Activated CD8-positive, alpha-beta memory T cell treated with anti-CD3 and anti-CD28 coated beads, Interleukin-2, amount 10 ng/mL, durations not matched to agents 7 days and 5 days (primary cell): ENCODE measurements at regions not wholly inside any gene's neighbourhood (a gene's known extent, or its start where the extent isn't known, plus 50 kb on each side); places are given as distances from the start of the nearest gene placed in this dataset.

ENCODE experiments used
- ATAC-seq: fragments of 150-1000 bp; cut with Tn5 transposase; one replicate; pipeline ENCODE4 v1.10.0; 2021; ENCODE audit warnings: moderate library complexity
- CTCF ChIA-PET: fragments of 350-600 bp; sonication (Branson Sonifier 250); formaldehyde crosslinking; loops from one replicate; lab custom pipeline; 2021; ENCODE audit warnings: antibody characterized with exemption; lab: Charles Lee
- DNase-seq: peaks from one replicate; pipeline ENCODE4 v3.0.0-alpha.2; 2020
- H3K27ac Mint-ChIP-seq: one replicate; pipeline ENCODE4 v1.8.0; 2021; ENCODE audit warnings: mild to moderate bottlenecking, mixed read lengths
- H3K27me3 Mint-ChIP-seq: one replicate; pipeline ENCODE4 v1.8.0; 2021; ENCODE audit warnings: mixed read lengths
- H3K36me3 Mint-ChIP-seq: one replicate; pipeline ENCODE4 v1.8.0; 2021; ENCODE audit warnings: mild to moderate bottlenecking, mixed read lengths
- H3K4me1 Mint-ChIP-seq: one replicate; pipeline ENCODE4 v1.8.0; 2021; ENCODE audit warnings: mixed read lengths
- H3K4me3 Mint-ChIP-seq: one replicate; pipeline ENCODE4 v1.8.0; 2021; ENCODE audit warnings: mild to moderate bottlenecking, moderate library complexity, mixed read lengths
- H3K9me3 Mint-ChIP-seq: one replicate; pipeline ENCODE4 v1.8.0; 2022; ENCODE audit warnings: low read depth, mixed read lengths

DNA sequence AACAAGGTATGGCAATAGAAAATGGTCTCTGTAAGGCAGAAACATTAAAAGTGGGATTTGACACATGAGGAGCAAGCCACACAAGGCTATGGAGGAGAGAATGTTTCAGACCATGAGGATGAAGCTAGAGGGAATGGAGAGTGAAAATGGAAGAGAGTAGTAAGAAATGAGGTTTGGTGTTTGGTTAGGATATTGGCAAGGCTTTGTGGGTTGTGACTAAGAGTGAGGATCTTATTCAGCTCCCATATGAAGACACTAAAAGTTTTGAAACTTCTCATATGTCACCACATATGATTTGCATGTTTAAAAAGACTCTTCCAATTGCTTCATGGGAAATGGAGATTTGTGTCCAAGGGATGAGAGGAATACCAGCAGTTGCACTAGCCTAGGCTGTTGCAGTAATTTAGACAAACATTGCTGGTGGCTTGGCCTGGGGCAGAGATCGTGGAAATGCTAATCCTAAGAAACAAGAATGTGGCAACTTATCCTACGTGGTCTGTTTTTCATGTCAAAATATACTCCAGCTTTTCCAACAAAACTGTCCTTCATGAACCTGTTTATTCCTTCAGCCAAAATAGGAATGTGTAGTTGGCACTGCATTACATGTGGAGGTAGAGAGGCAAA, 749.0 kb downstream of the PDCD6IP start:
- Mint-ChIP-seq H3K27ac (no peak overlapping the region), H3K36me3 (no peaks in the 10 kb centered on the region), H3K4me3 (no peak overlapping the region), H3K4me1 (no peaks in the 10 kb centered on the region), H3K27me3 (no peaks in the 10 kb centered on the region), H3K9me3 (peaks cover 3% of the 10 kb centered on the region)
- no peak for ATAC-seq
- no peak for DNase-seq
- CTCF ChIA-PET, result no interaction called here

DNA sequence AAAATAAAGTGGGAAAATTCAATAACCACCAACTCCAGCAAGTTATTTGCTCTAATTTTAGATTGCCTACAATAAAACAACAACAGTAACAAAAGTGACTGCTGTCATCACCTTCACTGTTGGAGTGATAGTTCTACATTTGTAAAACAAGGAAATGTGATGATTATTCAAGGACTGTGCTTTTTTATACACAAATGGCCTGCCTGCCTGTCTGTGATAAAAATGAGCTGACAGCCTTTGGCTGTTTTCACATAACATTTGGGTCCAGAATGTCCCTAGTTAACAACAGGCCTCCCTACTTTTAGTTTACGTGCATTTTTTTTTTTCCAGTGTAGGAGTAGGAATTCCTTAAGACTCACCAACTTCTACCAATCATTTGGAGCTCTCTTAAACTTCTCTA, 768.8 kb downstream of the PDCD6IP start:
- no peak overlapping the region for H3K27ac Mint-ChIP-seq
- H3K4me1 Mint-ChIP-seq, result no peaks in the 10 kb centered on the region
- no peaks in the 10 kb centered on the region for H3K27me3 Mint-ChIP-seq
- ATAC-seq (no peak), DNase-seq (no peak)
- CTCF ChIA-PET, result no interaction called here
- peaks cover 7% of the 10 kb centered on the region for H3K9me3 Mint-ChIP-seq
- H3K4me3 Mint-ChIP-seq, result no peak overlapping the region
- no peaks in the 10 kb centered on the region for H3K36me3 Mint-ChIP-seq

DNA sequence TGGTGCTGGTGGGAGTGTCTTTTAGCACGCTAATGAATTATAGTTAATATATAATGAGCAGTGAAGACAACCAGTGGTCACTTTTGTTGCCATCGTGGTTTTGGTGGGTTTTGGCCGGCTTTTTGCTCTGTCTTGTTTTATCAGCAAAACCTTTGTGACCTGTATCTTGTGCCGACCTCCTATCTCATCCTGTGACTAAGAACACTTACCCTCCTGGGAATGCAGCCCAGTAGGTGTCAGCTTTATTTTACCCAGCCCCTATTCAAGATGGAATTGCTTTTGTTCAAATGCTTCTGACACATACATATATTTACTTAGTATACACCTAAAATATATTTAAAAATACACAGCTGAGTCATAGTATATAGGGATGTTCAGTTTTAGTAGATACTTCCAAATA, 770.3 kb downstream of the PDCD6IP start:
- Mint-ChIP-seq H3K27ac (no peak overlapping the region), H3K9me3 (peaks cover 7% of the 10 kb centered on the region), H3K36me3 (no peaks in the 10 kb centered on the region), H3K4me1 (no peaks in the 10 kb centered on the region), H3K27me3 (no peaks in the 10 kb centered on the region), H3K4me3 (no peak overlapping the region)
- CTCF ChIA-PET, result no interaction called here
- ATAC-seq (no peak), DNase-seq (no peak)

DNA sequence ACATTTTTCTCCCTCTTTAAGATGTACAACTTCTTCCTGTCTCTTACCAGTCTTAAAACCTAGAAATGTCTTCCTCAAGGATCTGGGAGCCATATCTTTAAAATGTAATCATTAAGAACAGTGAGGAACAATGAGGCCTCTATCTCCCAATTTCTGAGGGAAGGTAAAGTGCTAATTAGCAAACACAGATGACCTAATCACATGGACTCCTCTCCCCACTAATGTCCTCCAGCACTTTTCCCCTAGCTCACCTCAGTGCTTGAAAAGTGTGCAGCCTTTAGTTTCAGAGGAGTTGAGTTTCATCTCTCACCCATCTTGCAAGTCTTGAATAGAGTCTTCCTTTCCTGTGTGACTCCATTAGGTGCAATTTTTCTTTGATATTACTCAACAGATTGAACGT, 771.0 kb downstream of the PDCD6IP start:
- Mint-ChIP-seq H3K36me3 (no peaks in the 10 kb centered on the region), H3K4me1 (no peaks in the 10 kb centered on the region), H3K27ac (no peak overlapping the region), H3K27me3 (no peaks in the 10 kb centered on the region), H3K4me3 (no peak overlapping the region), H3K9me3 (peaks cover 7% of the 10 kb centered on the region)
- CTCF ChIA-PET, result no interaction called here
- ATAC-seq (no peak), DNase-seq (no peak)

DNA sequence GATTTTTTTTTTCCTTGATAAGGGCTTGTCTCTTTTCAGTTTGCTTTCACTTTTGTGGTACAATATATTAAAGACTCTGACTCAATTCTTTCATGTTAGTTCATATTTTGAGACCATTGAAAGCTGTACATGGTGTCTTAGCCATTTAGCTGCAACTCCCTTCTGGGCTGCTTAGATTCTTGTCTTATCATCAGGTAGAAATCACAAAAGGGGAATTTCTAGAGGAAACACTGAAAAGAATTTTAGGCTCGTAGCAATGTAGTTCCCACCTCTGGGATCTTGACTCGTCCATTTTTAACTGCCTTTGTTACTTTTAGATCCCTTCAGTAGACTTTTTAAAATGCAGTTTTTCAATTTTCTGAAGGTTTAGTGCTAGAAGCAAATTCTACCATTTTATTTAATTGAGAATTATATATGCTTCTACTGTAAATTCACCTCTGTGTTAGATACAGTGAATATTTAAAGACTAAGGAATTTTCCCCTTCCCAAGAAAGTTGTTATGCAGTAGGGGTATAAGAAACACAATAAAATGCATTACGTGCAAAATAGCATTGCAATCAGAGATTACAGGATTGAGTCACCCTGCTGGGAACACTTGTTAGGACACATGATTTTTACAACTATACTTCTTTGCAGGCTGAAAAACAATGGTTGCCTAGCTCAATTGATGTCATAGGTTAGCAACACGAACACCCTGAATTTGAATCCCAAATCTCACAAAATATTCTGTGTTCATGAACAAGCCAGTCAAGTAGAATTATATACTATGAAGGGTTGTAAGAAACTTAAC, 772.7 kb downstream of the PDCD6IP start:
- Mint-ChIP-seq H3K27me3 (no peaks in the 10 kb centered on the region), H3K36me3 (no peaks in the 10 kb centered on the region), H3K9me3 (peaks cover 2% of the 10 kb centered on the region), H3K4me1 (no peaks in the 10 kb centered on the region), H3K27ac (no peak overlapping the region), H3K4me3 (no peak overlapping the region)
- CTCF ChIA-PET, result no interaction called here
- no peak for DNase-seq
- ATAC-seq, result no peak

DNA sequence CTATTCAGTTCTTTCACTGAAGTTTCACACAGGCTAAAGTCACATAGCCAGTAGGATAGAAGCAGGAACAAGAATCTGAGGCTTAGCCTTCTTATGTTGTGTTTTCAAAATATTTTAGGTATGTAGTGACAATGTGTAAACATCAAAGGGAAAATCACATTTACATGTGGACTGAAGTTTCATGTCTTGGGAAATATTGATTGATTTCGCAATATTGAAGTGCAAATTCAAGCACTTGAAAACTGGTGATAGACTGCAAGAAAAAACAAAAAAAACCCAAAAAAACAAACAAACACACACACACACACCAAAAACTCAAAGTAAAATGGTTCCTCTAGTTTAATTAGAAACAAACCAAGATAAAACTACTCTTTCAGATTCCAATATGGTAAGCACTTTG, 773.3 kb downstream of the PDCD6IP start:
- ATAC-seq, result no peak
- H3K27ac Mint-ChIP-seq, result no peak overlapping the region
- CTCF ChIA-PET, result no interaction called here
- no peaks in the 10 kb centered on the region for H3K36me3 Mint-ChIP-seq
- no peak for DNase-seq
- H3K9me3 Mint-ChIP-seq, result no peaks in the 10 kb centered on the region
- H3K4me3 Mint-ChIP-seq, result no peak overlapping the region
- no peaks in the 10 kb centered on the region for H3K27me3 Mint-ChIP-seq
- no peaks in the 10 kb centered on the region for H3K4me1 Mint-ChIP-seq

DNA sequence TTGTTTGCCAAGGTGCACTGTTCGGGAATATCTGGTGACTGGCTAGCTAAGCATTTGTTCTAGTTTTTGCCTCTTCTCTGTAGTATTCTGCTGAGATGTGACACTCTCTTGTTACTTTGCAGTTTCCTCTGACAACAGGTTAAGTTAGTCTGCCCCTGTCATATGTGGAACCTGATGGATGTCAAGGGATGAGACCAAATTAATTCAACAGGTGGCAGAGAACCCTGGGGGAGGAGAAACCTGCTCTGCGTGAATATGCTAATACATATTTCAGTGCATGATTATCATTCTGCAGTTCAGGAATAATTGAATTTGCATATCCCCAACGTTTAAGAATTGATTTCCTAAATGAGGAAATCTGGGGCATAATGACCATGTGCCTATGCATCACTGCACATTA, 777.3 kb downstream of the PDCD6IP start:
- H3K4me3 Mint-ChIP-seq, result no peak overlapping the region
- H3K4me1 Mint-ChIP-seq, result no peaks in the 10 kb centered on the region
- no peaks in the 10 kb centered on the region for H3K9me3 Mint-ChIP-seq
- no peaks in the 10 kb centered on the region for H3K36me3 Mint-ChIP-seq
- no peak for DNase-seq
- CTCF ChIA-PET, result no interaction called here
- no peak overlapping the region for H3K27ac Mint-ChIP-seq
- H3K27me3 Mint-ChIP-seq, result no peaks in the 10 kb centered on the region
- ATAC-seq, result no peak

DNA sequence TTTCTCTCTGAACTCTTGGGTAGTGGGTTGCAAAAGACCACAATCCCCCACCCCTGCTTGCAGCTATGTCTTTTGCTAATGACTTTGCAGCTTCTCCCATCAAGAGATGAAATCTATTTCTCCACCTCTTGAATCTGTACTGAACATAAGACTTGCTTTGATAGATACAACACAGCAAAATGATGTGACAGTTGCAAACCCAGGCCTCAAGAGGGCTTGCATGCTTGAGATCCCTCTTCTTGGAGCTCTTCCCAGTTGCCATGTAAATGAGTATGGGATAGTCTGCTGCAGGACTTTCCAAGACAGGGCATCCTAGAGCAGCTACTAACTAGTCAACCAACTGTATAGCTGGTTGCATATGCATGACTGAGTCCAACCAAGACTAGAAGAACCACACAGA, 783.6 kb downstream of the PDCD6IP start:
- no peak for ATAC-seq
- H3K27me3 Mint-ChIP-seq, result no peaks in the 10 kb centered on the region
- H3K27ac Mint-ChIP-seq, result no peak overlapping the region
- CTCF ChIA-PET, result no interaction called here
- H3K4me1 Mint-ChIP-seq, result no peaks in the 10 kb centered on the region
- H3K36me3 Mint-ChIP-seq, result no peaks in the 10 kb centered on the region
- no peaks in the 10 kb centered on the region for H3K9me3 Mint-ChIP-seq
- no peak for DNase-seq
- H3K4me3 Mint-ChIP-seq, result no peak overlapping the region

DNA sequence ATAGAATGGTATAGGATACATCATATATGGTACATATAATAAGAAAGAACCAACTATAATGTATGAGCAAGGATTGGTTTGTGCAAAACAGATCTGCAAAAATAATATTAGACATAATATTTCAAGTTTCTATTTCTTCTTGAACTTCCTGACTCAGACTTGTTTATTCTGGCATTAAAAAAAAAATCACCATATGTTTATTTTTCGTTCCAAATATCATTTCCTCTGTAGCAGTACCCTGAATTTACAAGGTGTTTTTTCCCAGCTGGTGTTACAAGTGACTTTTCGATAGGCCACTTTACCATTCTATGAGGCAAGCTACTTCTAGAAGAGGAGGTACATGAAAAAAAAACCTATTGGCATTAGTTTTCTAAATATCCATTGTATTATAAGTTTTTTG, 785.0 kb downstream of the PDCD6IP start:
- CTCF ChIA-PET, result no interaction called here
- Mint-ChIP-seq H3K9me3 (no peaks in the 10 kb centered on the region), H3K36me3 (no peaks in the 10 kb centered on the region), H3K27ac (no peak overlapping the region), H3K27me3 (no peaks in the 10 kb centered on the region), H3K4me3 (no peak overlapping the region), H3K4me1 (no peaks in the 10 kb centered on the region)
- DNase-seq (no peak), ATAC-seq (no peak)

DNA sequence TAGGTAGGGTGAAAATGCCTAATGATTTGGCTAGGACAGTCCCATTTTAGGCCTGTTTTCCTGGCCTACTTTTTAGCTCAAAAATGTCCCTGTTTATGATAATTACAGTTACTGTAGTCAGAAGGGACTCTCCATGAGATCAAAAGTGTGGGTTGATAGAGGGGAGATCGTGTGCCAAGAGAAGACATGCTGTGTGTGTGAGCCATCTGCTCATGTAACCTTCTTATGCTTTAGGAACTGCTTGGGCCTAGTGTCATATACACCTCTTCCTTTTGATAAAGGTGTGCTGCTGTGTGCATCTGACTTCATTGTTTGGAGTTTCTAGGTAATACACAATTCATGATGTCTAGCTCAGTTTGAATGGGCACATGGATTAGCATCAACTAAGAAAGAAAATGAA, 786.5 kb downstream of the PDCD6IP start:
- CTCF ChIA-PET, result no interaction called here
- H3K36me3 Mint-ChIP-seq, result no peaks in the 10 kb centered on the region

DNA sequence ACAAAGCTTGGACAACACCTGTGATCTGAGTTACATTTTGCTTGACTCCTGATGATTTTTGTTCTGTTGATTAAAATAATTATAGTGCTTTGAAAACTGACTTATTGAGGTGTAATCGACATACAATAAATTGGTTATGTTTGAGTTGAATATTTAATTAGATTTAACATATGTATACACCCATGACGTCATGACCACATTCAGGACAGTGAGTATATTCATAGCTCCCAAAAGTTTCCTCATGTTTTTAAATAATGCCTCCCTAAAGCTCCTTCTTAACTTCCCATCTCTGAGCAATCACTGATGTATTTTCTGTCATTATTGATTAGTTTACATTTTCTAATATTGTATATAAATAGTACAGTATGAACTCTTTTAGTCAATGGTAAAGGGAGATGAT, 801.2 kb downstream of the PDCD6IP start:
- CTCF ChIA-PET, result no interaction called here
- Mint-ChIP-seq H3K36me3 (no peaks in the 10 kb centered on the region), H3K27ac (no peak overlapping the region), H3K4me1 (no peaks in the 10 kb centered on the region), H3K9me3 (no peaks in the 10 kb centered on the region), H3K27me3 (no peaks in the 10 kb centered on the region), H3K4me3 (no peak overlapping the region)
- no peak for DNase-seq
- ATAC-seq, result no peak

More for the DNA sequence above, 786.5 kb downstream of the PDCD6IP start:
- Mint-ChIP-seq H3K4me3 (no peak overlapping the region), H3K27me3 (no peaks in the 10 kb centered on the region), H3K4me1 (no peaks in the 10 kb centered on the region), H3K27ac (no peak overlapping the region), H3K9me3 (no peaks in the 10 kb centered on the region)
- no peak for DNase-seq
- no peak for ATAC-seq

DNA sequence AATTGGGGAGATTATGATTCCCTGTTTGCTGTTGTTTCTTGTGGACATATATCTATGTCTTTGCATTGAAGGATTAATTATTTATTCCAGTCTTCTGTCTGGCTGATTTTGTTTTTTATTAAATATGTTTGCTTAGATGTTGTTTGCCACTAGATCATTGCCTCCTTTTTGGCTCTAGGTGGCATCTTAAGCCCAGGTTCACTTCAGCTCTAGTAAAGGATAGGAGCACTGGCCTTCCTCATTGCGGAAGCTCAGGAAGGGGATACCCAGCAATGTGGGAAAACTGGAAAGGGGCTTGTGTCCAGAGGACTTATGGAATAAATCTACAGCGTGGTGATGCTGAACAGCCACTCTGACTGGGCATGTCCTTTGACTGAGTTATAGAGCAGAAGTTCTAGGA, 821.6 kb downstream of the PDCD6IP start:
- peaks cover 3% of the 10 kb centered on the region for H3K9me3 Mint-ChIP-seq

DNA sequence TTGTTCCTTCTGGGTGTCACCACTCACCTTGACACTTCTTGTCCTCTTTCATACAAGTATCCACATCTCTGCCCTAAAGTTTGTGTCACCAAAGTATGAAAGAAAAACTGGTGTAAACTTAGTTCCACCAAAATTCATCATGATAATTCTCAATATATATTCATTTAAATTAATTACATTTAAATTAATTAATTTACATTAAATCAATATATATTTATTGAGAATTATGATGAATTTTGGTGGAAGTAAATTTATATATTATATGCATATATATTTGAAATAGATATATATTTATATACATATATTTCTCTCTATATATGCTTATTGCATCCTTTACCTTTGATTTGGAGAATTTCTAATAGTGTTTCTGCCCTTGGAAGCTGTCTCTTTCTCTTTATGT, 828.3 kb downstream of the PDCD6IP start:
- H3K36me3 Mint-ChIP-seq, result no peaks in the 10 kb centered on the region
- no peaks in the 10 kb centered on the region for H3K27me3 Mint-ChIP-seq
- no peak for DNase-seq
- H3K4me1 Mint-ChIP-seq, result no peaks in the 10 kb centered on the region
- H3K27ac Mint-ChIP-seq, result no peak overlapping the region
- peaks cover 2% of the 10 kb centered on the region for H3K9me3 Mint-ChIP-seq
- no peak overlapping the region for H3K4me3 Mint-ChIP-seq
- CTCF ChIA-PET, result no interaction called here
- no peak for ATAC-seq

More for the DNA sequence above, 821.6 kb downstream of the PDCD6IP start:
- CTCF ChIA-PET, result no interaction called here
- no peak for DNase-seq
- ATAC-seq, result no peak
- Mint-ChIP-seq H3K36me3 (no peaks in the 10 kb centered on the region), H3K27me3 (no peaks in the 10 kb centered on the region), H3K4me3 (no peak overlapping the region), H3K27ac (no peak overlapping the region), H3K4me1 (no peaks in the 10 kb centered on the region)

DNA sequence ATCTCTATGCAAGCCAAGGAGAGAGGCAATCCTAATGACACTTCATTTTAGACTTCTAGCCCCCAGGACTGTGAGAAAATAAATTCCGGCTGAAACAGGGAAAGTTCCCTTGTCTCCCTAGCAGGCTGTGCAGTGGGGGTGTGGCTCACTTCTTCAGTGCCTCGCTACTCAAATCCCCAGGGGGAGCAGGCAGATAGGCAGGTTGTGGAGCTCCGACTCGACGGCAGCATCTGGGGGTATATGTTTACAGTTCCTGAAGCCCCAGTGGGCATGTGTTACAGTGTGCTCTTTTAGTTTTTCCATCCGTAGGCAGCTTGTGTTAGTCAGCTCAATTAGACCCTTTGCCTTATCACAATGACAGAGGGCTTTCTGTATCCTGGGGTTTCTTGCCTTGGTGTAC, 836.5 kb downstream of the PDCD6IP start:
- H3K36me3 Mint-ChIP-seq, result no peaks in the 10 kb centered on the region
- H3K27ac Mint-ChIP-seq, result no peak overlapping the region
- CTCF ChIA-PET, result no interaction called here
- ATAC-seq (no peak), DNase-seq (no peak)
- H3K4me1 Mint-ChIP-seq, result no peaks in the 10 kb centered on the region
- H3K9me3 Mint-ChIP-seq, result peaks cover 6% of the 10 kb centered on the region
- no peaks in the 10 kb centered on the region for H3K27me3 Mint-ChIP-seq
- no peak overlapping the region for H3K4me3 Mint-ChIP-seq
